GM12873 (cell line): ENCODE measurements at regions not wholly inside any gene's neighbourhood (a gene's known extent, or its start where the extent isn't known, plus 50 kb on each side); places are given as distances from the start of the nearest gene placed in this dataset.

ENCODE experiments used
- CTCF ChIP-seq: IDR thresholded peaks from 2 replicates; pipeline ENCODE4 v1.5.1; 2012; ENCODE audit warnings: low read depth, mild to moderate bottlenecking, moderate library complexity, low read length, control low read depth; ENCODE audit not compliant: insufficient read depth; ENCODE audit errors: missing control alignments

GRCh38 chr3:106281221-106281620 is 412.4 kb upstream of the CBLB start:
- TF ChIP-seq CTCF, result no peak

GRCh38 chr3:106282943-106283342 is 414.1 kb upstream of the CBLB start:
- TF ChIP-seq CTCF, result no peak

- TF ChIP-seq CTCF, result no peak
Measured at GRCh38 chr3:106288781-106289180, 420.0 kb upstream of the CBLB start.

GRCh38 chr3:106290304-106290997 is 421.6 kb upstream of the CBLB start:
- no peak for TF ChIP-seq CTCF

GRCh38 chr3:106293161-106293560 is 424.3 kb upstream of the CBLB start:
- TF ChIP-seq CTCF, result no peak

GRCh38 chr3:106294121-106294520 is 425.3 kb upstream of the CBLB start:
- TF ChIP-seq CTCF, result no peak

GRCh38 chr3:106296062-106296461 is 427.2 kb upstream of the CBLB start:
- no peak for TF ChIP-seq CTCF
